ENCODE measurements at regions not wholly inside any gene's neighbourhood (a gene's known extent, or its start where the extent isn't known, plus 50 kb on each side); places are given as distances from the start of the nearest gene placed in this dataset.

GRCh38 chr13:78029901-78030300 lies 111.3 kb upstream of the EDNRB start:
- DNase-seq (ENCODE audit: low read depth in 3 of 3, low spot score in 2 of 3), result no peak

DNA sequence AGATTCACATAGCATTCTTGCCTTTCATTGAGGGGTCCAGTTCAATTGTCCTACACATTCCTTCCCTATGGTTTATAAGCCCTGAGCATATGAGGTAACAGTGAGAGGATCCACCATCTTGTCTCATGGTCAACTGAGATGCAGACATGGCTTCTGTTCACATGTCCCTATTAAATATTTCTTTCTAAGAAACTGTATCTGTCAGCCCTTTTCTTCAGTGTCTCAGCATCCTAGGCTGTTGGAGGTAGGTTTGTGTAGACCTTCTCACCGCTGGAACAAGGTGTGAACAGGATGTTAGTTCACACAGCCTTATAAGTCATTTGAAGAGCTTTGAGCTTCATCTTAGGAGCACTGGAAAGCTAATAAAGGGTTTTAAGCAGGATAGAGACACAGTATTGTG lies 110.3 kb upstream of the EDNRB start:
- no peak for DNase-seq (ENCODE audit: low read depth in 3 of 3, low spot score in 2 of 3)

DNA sequence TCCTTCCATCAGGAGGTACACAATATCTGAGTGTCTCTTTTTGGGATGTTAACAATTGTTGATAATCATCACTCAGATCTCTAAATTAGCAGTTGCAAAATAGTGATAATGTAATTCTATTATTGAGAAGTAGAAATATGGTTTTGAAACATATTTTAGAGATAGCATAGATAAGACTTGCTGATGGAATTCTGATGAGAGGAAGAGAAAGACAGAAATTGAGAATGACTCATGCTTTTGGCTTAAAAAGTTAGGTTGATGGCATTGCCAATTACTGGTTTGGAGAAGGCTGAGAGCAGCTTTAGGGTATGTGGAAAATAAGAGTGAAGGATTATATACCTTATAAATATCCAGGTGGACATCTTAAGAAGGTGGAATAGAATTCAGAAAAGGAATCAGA lies 106.4 kb upstream of the EDNRB start:
- no peak for DNase-seq (ENCODE audit: low read depth in 3 of 3, low spot score in 2 of 3)

DNA sequence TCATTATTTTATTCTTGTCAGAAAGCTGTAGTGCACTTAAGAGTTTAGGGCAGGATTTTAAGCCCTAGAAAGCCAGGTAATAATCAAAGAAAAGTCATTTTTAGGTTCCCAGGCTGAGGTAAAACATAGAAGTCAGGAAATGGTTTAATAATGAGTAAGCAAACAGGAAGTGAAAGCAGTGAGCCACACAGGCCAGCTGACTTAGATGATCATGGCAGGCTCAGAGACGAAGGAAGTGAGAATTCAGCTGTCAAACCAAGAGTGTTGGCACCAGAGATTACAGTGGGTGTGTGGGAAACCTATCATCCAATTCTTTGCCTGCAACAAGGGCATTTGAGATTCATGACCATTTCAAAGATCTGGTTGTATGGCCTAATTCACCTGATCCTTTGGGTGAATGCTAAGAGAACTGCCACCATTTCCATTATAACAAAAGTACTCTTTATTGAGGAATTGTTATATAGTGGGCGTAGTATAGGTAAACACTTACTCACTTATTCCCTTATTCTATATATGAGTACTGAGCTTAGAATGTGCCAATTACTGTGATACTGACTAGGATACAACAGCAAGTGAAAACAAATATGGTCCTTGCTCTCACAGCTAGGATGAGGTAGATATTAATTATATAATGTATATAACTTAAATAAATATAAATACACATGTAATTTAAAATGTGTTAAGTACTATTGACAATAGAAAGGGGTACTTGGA lies 103.7 kb upstream of the EDNRB start:
- DNase-seq (ENCODE audit: low read depth in 3 of 3, low spot score in 2 of 3), result no peak

GRCh38 chr13:78020861-78021260 lies 102.2 kb upstream of the EDNRB start:
- no peak for DNase-seq (ENCODE audit: low read depth in 3 of 3, low spot score in 2 of 3)

GRCh38 chr13:78015782-78016181 lies 97.2 kb upstream of the EDNRB start:
- DNase-seq (ENCODE audit: low read depth in 3 of 3, low spot score in 2 of 3), result no peak

GRCh38 chr13:78012046-78012445 lies 93.4 kb upstream of the EDNRB start:
- no peak for DNase-seq (ENCODE audit: low read depth in 3 of 3, low spot score in 2 of 3)

- no peak for DNase-seq (ENCODE audit: low read depth in 3 of 3, low spot score in 2 of 3)
Observed at GRCh38 chr13:78004821-78005220, 86.2 kb upstream of the EDNRB start.

- DNase-seq (ENCODE audit: low read depth in 3 of 3, low spot score in 2 of 3), result no peak
Observed at GRCh38 chr13:77999746-78000145, 81.1 kb upstream of the EDNRB start.

GRCh38 chr13:77994166-77994565 lies 75.5 kb upstream of the EDNRB start:
- no peak for DNase-seq (ENCODE audit: low read depth in 3 of 3, low spot score in 2 of 3)

- no peak for DNase-seq (ENCODE audit: low read depth in 3 of 3, low spot score in 2 of 3)
Observed at GRCh38 chr13:77991003-77991402, 72.4 kb upstream of the EDNRB start.

DNA sequence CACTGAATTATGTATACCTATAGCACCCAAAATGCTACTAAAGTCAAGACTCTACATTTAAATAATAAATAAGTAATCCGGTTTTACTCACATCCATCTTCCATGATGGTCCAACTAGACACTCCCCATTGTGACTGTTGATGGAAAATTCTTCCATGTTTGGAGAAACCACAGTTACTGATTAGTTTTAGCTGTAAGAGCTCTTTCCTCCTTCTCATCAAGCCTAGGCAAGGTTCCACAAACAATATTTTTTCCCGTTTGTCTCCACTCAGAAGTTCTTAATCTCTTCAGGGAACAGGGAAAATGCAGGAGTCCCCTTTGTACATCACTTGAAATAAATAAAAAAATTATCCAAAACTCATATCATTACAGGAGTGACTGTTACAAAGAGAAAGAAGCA lies 70.7 kb upstream of the EDNRB start:
- DNase-seq (ENCODE audit: low read depth in 3 of 3, low spot score in 2 of 3), result no peak

DNA sequence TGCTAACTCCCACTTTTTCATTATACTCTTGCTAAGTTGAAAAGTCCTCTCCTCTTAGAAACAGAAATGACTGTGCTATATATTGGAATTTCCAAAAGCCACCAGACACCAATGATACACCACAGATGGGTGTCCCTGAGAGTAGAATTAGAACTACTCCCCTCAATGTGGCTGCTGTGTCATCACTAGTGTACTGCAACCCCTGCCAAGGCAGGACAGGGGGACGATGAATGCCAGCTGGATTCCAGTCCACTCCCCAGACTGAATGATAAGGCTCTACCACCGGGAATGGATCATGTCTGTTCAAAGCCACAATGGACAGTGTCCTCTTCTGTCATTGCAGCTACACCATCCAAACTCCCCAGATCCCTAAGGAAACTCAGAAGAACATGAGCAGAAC lies 69.7 kb upstream of the EDNRB start:
- no peak for DNase-seq (ENCODE audit: low read depth in 3 of 3, low spot score in 2 of 3)

- DNase-seq (ENCODE audit: low read depth in 3 of 3, low spot score in 2 of 3), result no peak
Observed at GRCh38 chr13:77986713-77987112, 68.1 kb upstream of the EDNRB start.

DNA sequence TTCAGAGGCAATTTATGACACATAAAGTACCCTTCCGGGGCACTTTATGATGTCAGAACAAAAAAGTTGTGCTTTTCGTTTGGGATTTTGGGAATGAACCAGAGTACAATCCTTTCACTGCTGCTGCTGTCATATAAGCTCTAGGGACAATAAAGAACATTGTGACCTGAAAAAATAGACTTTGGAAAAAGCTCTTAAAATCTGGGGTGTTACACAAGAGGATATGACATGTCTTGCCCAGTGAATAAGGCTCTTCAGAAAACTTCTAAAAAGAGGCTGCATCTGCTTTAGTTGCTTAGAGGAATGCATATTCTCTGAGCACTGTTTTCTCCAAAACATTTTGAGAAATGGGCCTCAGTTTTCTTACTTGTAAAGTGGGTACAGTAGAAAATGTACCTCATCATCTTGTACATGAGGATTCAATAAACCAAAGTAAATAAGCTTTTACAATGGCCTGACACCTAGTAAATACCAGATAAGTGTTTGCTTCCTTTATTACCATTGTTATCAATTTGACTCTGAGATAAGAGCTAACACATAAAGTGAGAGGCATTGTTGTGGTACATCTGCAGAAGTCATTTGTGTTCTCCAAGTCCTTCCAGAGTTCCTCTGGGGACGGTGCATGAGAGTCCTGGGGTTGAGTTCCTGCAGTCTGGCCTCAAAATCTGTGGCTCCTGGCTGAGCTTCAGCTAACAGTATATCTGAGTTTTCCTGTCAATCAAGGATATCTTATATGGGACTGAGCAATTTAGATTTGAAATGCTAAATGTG lies 67.4 kb upstream of the EDNRB start:
- DNase-seq (ENCODE audit: low read depth in 3 of 3, low spot score in 2 of 3), result no peak

DNA sequence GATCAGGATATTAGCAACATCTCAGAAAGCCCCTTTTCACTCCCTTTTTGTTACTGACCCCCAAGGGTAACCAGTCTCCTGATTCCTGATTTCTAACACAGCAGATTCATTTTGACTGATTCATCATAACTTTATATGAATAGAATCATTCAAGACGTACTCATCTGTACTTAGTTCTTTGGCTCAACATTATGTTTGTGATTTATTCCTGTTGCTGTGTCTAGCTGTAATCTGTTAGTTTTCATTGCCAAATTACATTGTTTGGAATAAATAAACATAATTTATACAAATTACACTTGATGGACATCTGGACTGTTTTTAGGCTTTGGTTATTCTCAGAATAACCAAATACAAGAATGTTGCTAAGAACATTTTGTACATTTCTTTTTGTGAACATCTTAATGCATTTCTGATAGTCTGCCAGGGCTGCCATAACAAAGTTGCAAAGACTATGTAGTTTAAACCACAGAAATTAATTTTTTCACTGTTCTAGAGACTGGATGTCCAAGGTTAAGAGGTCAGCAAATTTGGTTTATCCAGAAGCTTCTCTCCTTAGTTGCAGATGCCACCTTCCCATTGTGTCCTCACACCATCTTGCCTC lies 62.8 kb upstream of the EDNRB start:
- no peak for DNase-seq (ENCODE audit: low read depth in 3 of 3, low spot score in 2 of 3)

DNA sequence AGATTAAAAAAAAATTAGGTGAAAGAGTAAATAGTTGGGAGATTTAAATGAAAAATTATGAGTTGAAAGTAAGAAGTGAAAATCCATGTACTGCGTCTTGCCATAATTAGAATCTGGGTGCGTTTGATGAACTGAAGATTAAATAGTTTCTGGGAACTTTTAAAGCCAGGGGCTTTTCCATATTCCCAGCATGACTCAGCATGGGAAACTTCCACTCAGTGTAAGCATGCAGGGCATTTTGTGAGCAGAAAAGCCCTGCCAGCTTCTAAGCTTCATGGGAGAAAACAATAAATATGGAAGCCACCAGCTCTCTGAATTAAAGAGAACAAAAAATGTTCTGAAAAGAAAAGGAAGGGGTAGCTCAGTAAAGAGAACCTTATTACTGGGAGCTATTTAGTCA lies 62.0 kb upstream of the EDNRB start:
- DNase-seq (ENCODE audit: low read depth in 3 of 3, low spot score in 2 of 3), result no peak

DNA sequence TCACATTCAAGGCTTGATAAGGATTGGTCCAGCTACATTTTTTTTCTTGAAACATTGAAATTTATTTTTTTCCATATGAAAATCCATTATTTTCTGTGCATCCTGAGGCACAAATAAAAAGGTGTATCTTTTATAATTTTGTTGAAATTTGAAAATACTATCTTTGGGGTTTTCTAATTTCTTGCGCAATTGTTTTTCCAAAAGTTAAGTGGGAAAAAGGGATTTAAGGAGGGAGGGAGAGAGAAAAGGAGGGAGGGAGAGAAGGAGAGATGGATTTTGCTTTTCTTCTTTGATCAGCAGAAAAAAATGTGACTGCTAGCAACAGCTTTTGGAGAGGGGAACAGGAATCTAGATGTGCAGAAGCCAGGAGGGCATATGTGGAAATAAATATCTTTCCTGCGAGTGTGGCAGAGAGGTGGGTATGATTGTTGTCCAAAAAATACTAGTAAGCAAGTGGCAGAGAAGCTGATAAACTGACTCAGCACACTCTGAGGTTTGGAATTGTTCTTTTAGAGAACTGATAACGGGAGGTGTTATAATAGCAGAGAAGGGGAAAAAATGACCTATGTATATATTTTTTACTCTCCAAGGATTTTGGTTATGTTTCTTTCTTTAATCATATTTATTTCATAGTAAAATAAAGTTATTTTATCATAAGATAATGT lies 61.2 kb upstream of the EDNRB start:
- DNase-seq (ENCODE audit: low read depth in 3 of 3, low spot score in 2 of 3), result no peak

DNA sequence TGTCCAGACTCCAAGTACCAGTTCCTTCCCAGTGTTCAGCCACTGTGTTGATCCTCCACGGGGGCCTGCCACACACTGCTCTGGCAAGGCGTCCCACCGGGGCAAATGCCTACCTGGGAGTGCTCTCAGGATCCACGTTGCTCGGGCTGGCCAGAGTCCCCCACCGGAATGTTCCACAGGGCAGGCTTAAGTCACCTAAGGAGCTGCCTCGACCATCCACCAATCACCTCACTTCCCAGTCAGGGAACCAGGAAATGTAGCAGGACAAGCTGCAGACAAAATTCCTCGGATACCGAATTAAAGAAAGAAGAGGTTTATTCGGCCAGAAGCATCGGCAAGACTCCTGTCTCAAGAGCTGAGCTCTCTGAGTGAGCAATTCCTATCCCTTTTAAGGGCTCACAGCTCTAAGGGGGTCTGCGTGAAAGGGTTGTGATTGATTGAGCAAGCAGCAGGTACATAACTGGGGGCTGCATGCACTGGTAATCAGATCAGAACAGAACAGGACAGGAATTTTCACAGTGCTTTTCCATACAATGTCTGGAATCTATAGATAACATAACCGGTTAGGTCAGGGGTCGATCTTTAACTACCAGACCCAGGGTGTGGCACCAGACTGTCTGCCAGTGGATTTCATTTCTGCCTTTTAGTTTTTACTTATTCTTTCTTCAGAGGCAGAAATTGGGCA lies 56.9 kb upstream of the EDNRB start:
- no peak for DNase-seq (ENCODE audit: low read depth in 3 of 3, low spot score in 2 of 3)

- no peak for DNase-seq (ENCODE audit: low read depth in 3 of 3, low spot score in 2 of 3)
Observed at GRCh38 chr13:77969299-77969698, 50.7 kb upstream of the EDNRB start.

Data from right renal cortex interstitium (tissue), 3 donors.